NCI-H446 treated with DMSO at 0.1 percent for 48 hours (cell line): ENCODE measurements at regions not wholly inside any gene's neighbourhood (a gene's known extent, or its start where the extent isn't known, plus 50 kb on each side); places are given as distances from the start of the nearest gene placed in this dataset.

Experiments
- DNase-seq: peaks from one replicate; lab custom pipeline; 2025; lab: John Stamatoyannopoulos, UW

- DNase-seq: peak; percentile 52
Measured at GRCh38 chr2:134173338-134174016, 80.4 kb upstream of the MGAT5 start.

- DNase-seq: no peak
Measured at GRCh38 chr2:134174711-134175110, 79.2 kb upstream of the MGAT5 start.

GRCh38 chr2:134175834-134176233 lies 78.0 kb upstream of the MGAT5 start:
- DNase-seq: no peak

- DNase-seq: no peak
Measured at GRCh38 chr2:134177351-134177931, 76.4 kb upstream of the MGAT5 start.

GRCh38 chr2:134178138-134178877 lies 75.6 kb upstream of the MGAT5 start:
- DNase-seq: no peak

GRCh38 chr2:134181219-134181618 lies 72.7 kb upstream of the MGAT5 start:
- DNase-seq: no peak

- DNase-seq: no peak
Measured at GRCh38 chr2:134183679-134184078, 70.2 kb upstream of the MGAT5 start.

GRCh38 chr2:134185639-134186038 lies 68.2 kb upstream of the MGAT5 start:
- no peak for DNase-seq

- no peak for DNase-seq
Measured at GRCh38 chr2:134189009-134189720, 64.7 kb upstream of the MGAT5 start.

- DNase-seq: no peak
Measured at GRCh38 chr2:134190062-134190806, 63.6 kb upstream of the MGAT5 start.

GRCh38 chr2:134190807-134191203 lies 63.1 kb upstream of the MGAT5 start:
- peak; percentile 29 for DNase-seq

GRCh38 chr2:134191835-134192234 lies 62.0 kb upstream of the MGAT5 start:
- no peak for DNase-seq

- no peak for DNase-seq
Measured at GRCh38 chr2:134193006-134193405, 60.9 kb upstream of the MGAT5 start.

GRCh38 chr2:134194519-134194918 lies 59.4 kb upstream of the MGAT5 start:
- DNase-seq: no peak

GRCh38 chr2:134195341-134195740 lies 58.5 kb upstream of the MGAT5 start:
- DNase-seq: no peak

- no peak for DNase-seq
Measured at GRCh38 chr2:134197445-134197844, 56.4 kb upstream of the MGAT5 start.

- no peak for DNase-seq
Measured at GRCh38 chr2:134198006-134198634, 55.8 kb upstream of the MGAT5 start.

GRCh38 chr2:134199123-134199522 lies 54.7 kb upstream of the MGAT5 start:
- no peak for DNase-seq

- no peak for DNase-seq
Measured at GRCh38 chr2:134200036-134200618, 53.7 kb upstream of the MGAT5 start.

GRCh38 chr2:134201533-134201932 lies 52.3 kb upstream of the MGAT5 start:
- no peak for DNase-seq

GRCh38 chr2:134202371-134202770 lies 51.5 kb upstream of the MGAT5 start:
- DNase-seq: peak; percentile 47
